ENCODE measurements at regions not wholly inside any gene's neighbourhood (a gene's known extent, or its start where the extent isn't known, plus 50 kb on each side); places are given as distances from the start of the nearest gene placed in this dataset.

DNA sequence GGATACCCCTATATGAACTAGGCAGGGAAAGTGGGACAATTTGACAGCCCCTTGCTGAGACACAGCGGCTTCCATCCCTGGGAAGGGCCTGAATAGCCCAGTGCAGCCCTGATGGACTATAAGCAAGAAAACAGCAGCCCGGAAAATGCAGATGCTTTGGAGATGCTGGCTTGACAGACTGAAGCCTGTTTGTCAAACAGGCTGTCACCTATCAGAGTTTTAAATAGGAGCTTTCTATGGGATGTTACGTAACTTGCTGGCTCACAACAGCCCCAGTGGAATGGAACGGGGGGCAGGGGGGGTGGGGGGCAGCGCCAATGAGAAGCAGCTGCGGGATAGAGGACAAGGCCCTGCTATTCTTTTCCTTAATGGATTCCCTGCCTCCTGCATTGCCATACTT is 91.9 kb upstream of the NTM start:
- no peak for TF ChIP-seq EGR1 (IDR thresholded peaks at IDR 0.05; ENCODE audit: low read depth)
- TF ChIP-seq POLR2A (IDR thresholded peaks at IDR 0.05; ENCODE audit: borderline replicate concordance, extremely low read depth, insufficient read depth, insufficient read length): no peak
- TF ChIP-seq SIN3A (IDR thresholded peaks at IDR 0.05; ENCODE audit: low read depth): no peak
- no peak for TF ChIP-seq JUND (IDR thresholded peaks at IDR 0.05)
- TF ChIP-seq, protein P1, sequence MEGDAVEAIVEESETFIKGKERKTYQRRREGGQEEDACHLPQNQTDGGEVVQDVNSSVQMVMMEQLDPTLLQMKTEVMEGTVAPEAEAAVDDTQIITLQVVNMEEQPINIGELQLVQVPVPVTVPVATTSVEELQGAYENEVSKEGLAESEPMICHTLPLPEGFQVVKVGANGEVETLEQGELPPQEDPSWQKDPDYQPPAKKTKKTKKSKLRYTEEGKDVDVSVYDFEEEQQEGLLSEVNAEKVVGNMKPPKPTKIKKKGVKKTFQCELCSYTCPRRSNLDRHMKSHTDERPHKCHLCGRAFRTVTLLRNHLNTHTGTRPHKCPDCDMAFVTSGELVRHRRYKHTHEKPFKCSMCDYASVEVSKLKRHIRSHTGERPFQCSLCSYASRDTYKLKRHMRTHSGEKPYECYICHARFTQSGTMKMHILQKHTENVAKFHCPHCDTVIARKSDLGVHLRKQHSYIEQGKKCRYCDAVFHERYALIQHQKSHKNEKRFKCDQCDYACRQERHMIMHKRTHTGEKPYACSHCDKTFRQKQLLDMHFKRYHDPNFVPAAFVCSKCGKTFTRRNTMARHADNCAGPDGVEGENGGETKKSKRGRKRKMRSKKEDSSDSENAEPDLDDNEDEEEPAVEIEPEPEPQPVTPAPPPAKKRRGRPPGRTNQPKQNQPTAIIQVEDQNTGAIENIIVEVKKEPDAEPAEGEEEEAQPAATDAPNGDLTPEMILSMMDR (IDR thresholded peaks at IDR 0.05 in 2 of 3, conservative IDR thresholded peaks at IDR 0.05 in 1 of 3; ENCODE audit: borderline replicate concordance in 1 of 3, insufficient read depth in 1 of 3, low read depth in 2 of 3, low read length in 2 of 3): no peak
- TF ChIP-seq, protein P2, sequence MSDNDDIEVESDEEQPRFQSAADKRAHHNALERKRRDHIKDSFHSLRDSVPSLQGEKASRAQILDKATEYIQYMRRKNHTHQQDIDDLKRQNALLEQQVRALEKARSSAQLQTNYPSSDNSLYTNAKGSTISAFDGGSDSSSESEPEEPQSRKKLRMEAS (IDR thresholded peaks at IDR 0.05): no peak
- TF ChIP-seq RAD21 (IDR thresholded peaks at IDR 0.05; ENCODE audit: low read depth): no peak
- TF ChIP-seq ELF1 (IDR thresholded peaks at IDR 0.05; ENCODE audit: borderline replicate concordance, low read depth): no peak
- no peak for TF ChIP-seq SP1 (IDR thresholded peaks at IDR 0.05; ENCODE audit: low read depth)
- no peak for TF ChIP-seq ZFX (IDR thresholded peaks at IDR 0.05)
- TF ChIP-seq EZH2 (IDR thresholded peaks at IDR 0.05): no peak
- TF ChIP-seq CEBPB (IDR thresholded peaks at IDR 0.05; ENCODE audit: low read depth): no peak
- TF ChIP-seq, protein P3, sequence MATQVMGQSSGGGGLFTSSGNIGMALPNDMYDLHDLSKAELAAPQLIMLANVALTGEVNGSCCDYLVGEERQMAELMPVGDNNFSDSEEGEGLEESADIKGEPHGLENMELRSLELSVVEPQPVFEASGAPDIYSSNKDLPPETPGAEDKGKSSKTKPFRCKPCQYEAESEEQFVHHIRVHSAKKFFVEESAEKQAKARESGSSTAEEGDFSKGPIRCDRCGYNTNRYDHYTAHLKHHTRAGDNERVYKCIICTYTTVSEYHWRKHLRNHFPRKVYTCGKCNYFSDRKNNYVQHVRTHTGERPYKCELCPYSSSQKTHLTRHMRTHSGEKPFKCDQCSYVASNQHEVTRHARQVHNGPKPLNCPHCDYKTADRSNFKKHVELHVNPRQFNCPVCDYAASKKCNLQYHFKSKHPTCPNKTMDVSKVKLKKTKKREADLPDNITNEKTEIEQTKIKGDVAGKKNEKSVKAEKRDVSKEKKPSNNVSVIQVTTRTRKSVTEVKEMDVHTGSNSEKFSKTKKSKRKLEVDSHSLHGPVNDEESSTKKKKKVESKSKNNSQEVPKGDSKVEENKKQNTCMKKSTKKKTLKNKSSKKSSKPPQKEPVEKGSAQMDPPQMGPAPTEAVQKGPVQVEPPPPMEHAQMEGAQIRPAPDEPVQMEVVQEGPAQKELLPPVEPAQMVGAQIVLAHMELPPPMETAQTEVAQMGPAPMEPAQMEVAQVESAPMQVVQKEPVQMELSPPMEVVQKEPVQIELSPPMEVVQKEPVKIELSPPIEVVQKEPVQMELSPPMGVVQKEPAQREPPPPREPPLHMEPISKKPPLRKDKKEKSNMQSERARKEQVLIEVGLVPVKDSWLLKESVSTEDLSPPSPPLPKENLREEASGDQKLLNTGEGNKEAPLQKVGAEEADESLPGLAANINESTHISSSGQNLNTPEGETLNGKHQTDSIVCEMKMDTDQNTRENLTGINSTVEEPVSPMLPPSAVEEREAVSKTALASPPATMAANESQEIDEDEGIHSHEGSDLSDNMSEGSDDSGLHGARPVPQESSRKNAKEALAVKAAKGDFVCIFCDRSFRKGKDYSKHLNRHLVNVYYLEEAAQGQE (IDR thresholded peaks at IDR 0.05; ENCODE audit: low read depth): no peak
- no peak for TF ChIP-seq POLR2AphosphoS5 (IDR thresholded peaks at IDR 0.05; ENCODE audit: low read depth, low read length)
- no peak for TF ChIP-seq SRF (IDR thresholded peaks at IDR 0.05; ENCODE audit: low read depth)
- TF ChIP-seq, protein P4, sequence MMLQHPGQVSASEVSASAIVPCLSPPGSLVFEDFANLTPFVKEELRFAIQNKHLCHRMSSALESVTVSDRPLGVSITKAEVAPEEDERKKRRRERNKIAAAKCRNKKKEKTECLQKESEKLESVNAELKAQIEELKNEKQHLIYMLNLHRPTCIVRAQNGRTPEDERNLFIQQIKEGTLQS (IDR thresholded peaks at IDR 0.05): no peak
- DNase-seq (ENCODE audit: low read depth, low spot score): no peak
- Histone ChIP-seq H3K79me2 (ENCODE audit: insufficient read depth, low read length) (no peaks in the 10 kb centered on the region), H3K27ac (ENCODE audit: low read depth, low read length) (no peak overlapping the region), H3K4me1 (ENCODE audit: control insufficient read depth in 1 of 2, insufficient read depth in 2 of 2, low read length in 2 of 2) (no peaks in the 10 kb centered on the region), H3K9ac (ENCODE audit: low read length) (no peak overlapping the region), H3K9me2 (ENCODE audit: insufficient read depth) (no peaks in the 10 kb centered on the region), H3K36me3 (ENCODE audit: control insufficient read depth in 1 of 2, insufficient read depth in 2 of 2, low read length in 2 of 2) (no peaks in the 10 kb centered on the region), H3K4me3 (replicated peaks in 1 of 2; ENCODE audit: low read depth in 1 of 2, low read length in 2 of 2) (no peak overlapping the region), H3K9me3 (ENCODE audit: control insufficient read depth in 1 of 2, insufficient read depth in 1 of 2, low read depth in 1 of 2, low read length in 2 of 2) (peaks cover 0 to 14% of the 10 kb centered on the region in 2 experiments; a peak in 2 of 4 replicates), H3K4me2 (ENCODE audit: low read length) (no peak overlapping the region), H2AFZ (ENCODE audit: low read depth, low read length, poor library complexity, severe bottlenecking) (no peak overlapping the region), H4K20me1 (ENCODE audit: insufficient read depth) (no peaks in the 10 kb centered on the region), H3K27me3 (ENCODE audit: insufficient read depth, low read length) (no peaks in the 10 kb centered on the region)
- CTCF ChIA-PET: no interaction called here
- no TSS peak for BruUV-seq (replicated peaks)
- ATAC-seq: no peak
- POLR2A ChIA-PET: no interaction called here
- RAD21 ChIA-PET (ENCODE audit: low non-redundant PET in 1 of 2, low total read pairs in 2 of 2, uncharacterized antibody in 2 of 2, unreplicated experiment in 2 of 2): no interaction called here
- intact Hi-C loops (cut with micrococcal nuclease): no loop called here
